ENCODE measurements at regions not wholly inside any gene's neighbourhood (a gene's known extent, or its start where the extent isn't known, plus 50 kb on each side); places are given as distances from the start of the nearest gene placed in this dataset.
"Not testable (repeated sequence)": the region's sequence is repeated elsewhere in the genome, so short reads cannot be mapped to it uniquely, and the experiment has no call there.

DNA sequence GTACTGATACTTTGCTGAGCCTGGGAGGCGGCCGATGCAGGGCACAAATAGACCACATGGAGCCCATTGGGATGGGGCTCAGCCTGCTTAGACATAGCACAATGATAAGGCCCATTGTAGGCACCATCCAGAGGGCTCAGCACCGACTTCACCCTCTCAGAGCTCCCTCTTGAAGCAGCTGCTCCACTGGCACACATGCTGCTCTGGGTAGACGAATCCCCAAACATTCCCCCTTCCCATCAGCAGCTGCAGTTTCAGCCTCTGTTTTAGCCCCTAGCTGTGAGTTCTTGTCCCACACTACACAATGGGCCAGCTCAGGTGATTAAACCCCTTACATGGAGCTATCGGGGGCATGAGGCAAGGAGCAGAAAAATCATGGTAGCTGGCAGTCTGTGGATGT lies 174.1 kb downstream of the RGS9 start:
- ATAC-seq: no peak
- Histone ChIP-seq H3K36me3 (ENCODE audit: low read depth) (no peaks in the 10 kb centered on the region), H3K4me3 (no peak overlapping the region), H3K9me3 (no peaks in the 10 kb centered on the region), H3K4me1 (ENCODE audit: low read depth) (no peaks in the 10 kb centered on the region)
- DNase-seq: no peak
- TF ChIP-seq, protein P1, sequence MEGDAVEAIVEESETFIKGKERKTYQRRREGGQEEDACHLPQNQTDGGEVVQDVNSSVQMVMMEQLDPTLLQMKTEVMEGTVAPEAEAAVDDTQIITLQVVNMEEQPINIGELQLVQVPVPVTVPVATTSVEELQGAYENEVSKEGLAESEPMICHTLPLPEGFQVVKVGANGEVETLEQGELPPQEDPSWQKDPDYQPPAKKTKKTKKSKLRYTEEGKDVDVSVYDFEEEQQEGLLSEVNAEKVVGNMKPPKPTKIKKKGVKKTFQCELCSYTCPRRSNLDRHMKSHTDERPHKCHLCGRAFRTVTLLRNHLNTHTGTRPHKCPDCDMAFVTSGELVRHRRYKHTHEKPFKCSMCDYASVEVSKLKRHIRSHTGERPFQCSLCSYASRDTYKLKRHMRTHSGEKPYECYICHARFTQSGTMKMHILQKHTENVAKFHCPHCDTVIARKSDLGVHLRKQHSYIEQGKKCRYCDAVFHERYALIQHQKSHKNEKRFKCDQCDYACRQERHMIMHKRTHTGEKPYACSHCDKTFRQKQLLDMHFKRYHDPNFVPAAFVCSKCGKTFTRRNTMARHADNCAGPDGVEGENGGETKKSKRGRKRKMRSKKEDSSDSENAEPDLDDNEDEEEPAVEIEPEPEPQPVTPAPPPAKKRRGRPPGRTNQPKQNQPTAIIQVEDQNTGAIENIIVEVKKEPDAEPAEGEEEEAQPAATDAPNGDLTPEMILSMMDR (IDR thresholded peaks at IDR 0.05): no peak
- intact Hi-C loops (cut with DNase I, micrococcal nuclease): no loop called here

DNA sequence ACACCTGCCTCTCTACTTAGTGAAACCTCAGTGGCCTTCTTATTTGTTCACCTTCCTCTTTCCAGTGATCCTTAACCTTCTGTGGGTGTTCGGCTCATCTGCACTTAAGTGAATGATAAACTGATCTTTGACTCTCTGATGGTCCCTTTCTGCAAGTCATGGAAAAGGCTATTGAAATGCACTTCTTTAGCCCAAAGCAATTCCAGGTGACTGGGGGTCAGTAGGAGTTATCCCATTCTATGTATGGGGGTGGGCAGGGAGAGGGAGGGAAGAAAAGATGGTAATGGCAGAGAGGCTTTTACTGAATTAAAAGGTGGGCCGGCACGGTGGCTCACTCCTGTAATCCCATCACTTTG lies 170.8 kb downstream of the RGS9 start:
- Histone ChIP-seq H3K36me3 (ENCODE audit: low read depth) (no peaks in the 10 kb centered on the region), H3K4me1 (ENCODE audit: low read depth) (no peaks in the 10 kb centered on the region), H3K9me3 (no peaks in the 10 kb centered on the region), H3K4me3 (no peak overlapping the region)
- intact Hi-C loops (cut with DNase I, micrococcal nuclease): no loop called here
- ATAC-seq (no peak), DNase-seq (no peak)
- TF ChIP-seq, protein P1 (IDR thresholded peaks at IDR 0.05): no peak

GRCh38 chr17:65307081-65307960 lies 170.2 kb downstream of the RGS9 start:
- intact Hi-C loops (cut with DNase I, micrococcal nuclease): no loop called here
- Histone ChIP-seq H3K4me1 (ENCODE audit: low read depth) (no peaks in the 10 kb centered on the region), H3K9me3 (no peaks in the 10 kb centered on the region), H3K4me3 (no peak overlapping the region), H3K36me3 (ENCODE audit: low read depth) (no peaks in the 10 kb centered on the region)
- DNase-seq (no peak), ATAC-seq (no peak)
- TF ChIP-seq, protein P1 (IDR thresholded peaks at IDR 0.05): no peak

DNA sequence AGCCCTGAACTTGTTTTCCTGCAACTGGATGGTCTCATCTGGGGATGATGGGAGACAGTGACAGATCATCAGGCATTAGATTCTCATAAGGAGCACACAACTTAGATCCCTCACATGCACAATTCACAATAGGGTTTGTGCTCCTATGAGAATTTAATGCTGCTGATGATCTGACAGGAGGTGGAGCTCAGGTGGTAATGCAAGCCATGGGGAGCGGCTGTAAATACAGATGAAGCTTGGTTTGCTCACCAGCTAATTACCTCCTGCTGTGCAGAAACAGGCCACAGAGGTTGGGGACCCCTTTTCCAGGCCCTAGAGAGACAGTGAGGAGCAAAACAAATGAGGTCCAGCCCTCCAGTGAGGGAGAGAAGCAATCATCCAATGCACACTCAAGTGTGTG lies 168.6 kb downstream of the RGS9 start:
- intact Hi-C loops (cut with DNase I, micrococcal nuclease): no loop called here
- DNase-seq: no peak
- TF ChIP-seq, protein P1 (IDR thresholded peaks at IDR 0.05): no peak

DNA sequence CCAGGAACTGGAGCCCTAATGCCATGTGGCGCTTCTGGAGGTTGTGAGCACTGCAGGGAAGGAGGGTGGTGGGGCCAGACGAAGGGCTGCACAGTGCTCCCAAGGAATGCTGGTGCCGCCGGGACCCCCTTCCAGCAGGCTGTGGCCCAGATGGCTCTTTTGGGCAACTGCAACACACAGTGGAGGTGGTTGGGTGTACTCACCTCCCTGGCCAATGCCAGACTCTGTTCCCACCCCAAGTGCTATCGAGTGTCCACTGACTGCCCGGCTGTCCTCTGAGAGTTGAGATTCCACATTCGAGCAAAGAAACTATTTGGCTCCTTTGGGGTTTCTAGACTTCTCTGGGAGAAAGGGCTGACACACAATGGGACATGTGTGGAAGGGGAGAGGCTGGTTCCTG lies 167.9 kb downstream of the RGS9 start:
- Histone ChIP-seq H3K36me3 (ENCODE audit: low read depth) (no peaks in the 10 kb centered on the region), H3K4me1 (ENCODE audit: low read depth) (no peaks in the 10 kb centered on the region), H3K4me3 (no peak overlapping the region), H3K9me3 (no peaks in the 10 kb centered on the region)
- intact Hi-C loops (cut with DNase I, micrococcal nuclease): no loop called here
- TF ChIP-seq, protein P1 (IDR thresholded peaks at IDR 0.05): no peak
- ATAC-seq (no peak), DNase-seq (no peak)

More for the DNA sequence above, 168.6 kb downstream of the RGS9 start:
- no peak for ATAC-seq
- Histone ChIP-seq H3K4me1 (ENCODE audit: low read depth) (no peaks in the 10 kb centered on the region), H3K4me3 (no peak overlapping the region), H3K36me3 (ENCODE audit: low read depth) (no peaks in the 10 kb centered on the region), H3K9me3 (no peaks in the 10 kb centered on the region)

GRCh38 chr17:65301882-65302281 lies 164.7 kb downstream of the RGS9 start:
- DNase-seq; H3K4me1 ChIP-seq (ENCODE audit: low read depth): not testable (repeated sequence)

More at GRCh38 chr17:65301882-65302281, 164.7 kb downstream of the RGS9 start:
- H3K4me3 ChIP-seq; H3K9me3 ChIP-seq; intact Hi-C loops (cut with DNase I, micrococcal nuclease); ATAC-seq; H3K36me3 ChIP-seq (ENCODE audit: low read depth): not testable (repeated sequence)

Measured in mucosa of descending colon (tissue), 3 donors.